SK-N-SH treated with all-trans-retinoic acid at 6 μM for 48 hours (cell line): ENCODE measurements at regions not wholly inside any gene's neighbourhood (a gene's known extent, or its start where the extent isn't known, plus 50 kb on each side); places are given as distances from the start of the nearest gene placed in this dataset.

Source experiments
- ATAC-seq: fragments of 200-7000 bp; cut with Tn5 transposase; 3 replicates; pipeline ENCODE4 v1.9.1; 2020; ENCODE audit warnings: mild to moderate bottlenecking, moderate library complexity
- ARNTL ChIP-seq: fragments of 450-650 bp; formaldehyde crosslinking; IDR thresholded peaks from 2 replicates; pipeline ENCODE4 v1.5.0; 2020; ENCODE audit warnings: low read depth, mild to moderate bottlenecking, moderate library complexity, borderline replicate concordance
- BACH2 ChIP-seq: fragments of 250-450 bp; sonication (Bioruptor Pico); IDR thresholded peaks from 2 replicates; pipeline ENCODE4 v1.9.0; 2021; ENCODE audit warnings: mild to moderate bottlenecking, borderline replicate concordance
- CSDC2 ChIP-seq: fragments of 250-450 bp; sonication (Bioruptor Pico); IDR thresholded peaks from 2 replicates; pipeline ENCODE4 v1.5.0; 2020; ENCODE audit warnings: mild to moderate bottlenecking, moderate library complexity
- ISL1 ChIP-seq: fragments of 250-450 bp; sonication (Bioruptor Pico); IDR thresholded peaks from 2 replicates; pipeline ENCODE4 v2.1.2; 2022; ENCODE audit warnings: mild to moderate bottlenecking, moderate library complexity
- OSR1 ChIP-seq: fragments of 250-450 bp; sonication (Bioruptor Pico); IDR thresholded peaks from 2 replicates; pipeline ENCODE4 v1.8.0; 2022; ENCODE audit warnings: moderate library complexity, mild to moderate bottlenecking, inconsistent platforms
- PATZ1 ChIP-seq: fragments of 250-450 bp; sonication (Bioruptor Pico); IDR thresholded peaks from 2 replicates; pipeline ENCODE4 v1.8.0; 2020; ENCODE audit warnings: mild to moderate bottlenecking, moderate library complexity, borderline replicate concordance
- POU6F1 ChIP-seq: fragments of 250-450 bp; sonication (Bioruptor Pico); IDR thresholded peaks from 2 replicates; pipeline ENCODE4 v1.8.0; 2021; ENCODE audit warnings: low read depth, mild to moderate bottlenecking, moderate library complexity, borderline replicate concordance
- RARB ChIP-seq: fragments of 250-450 bp; sonication (Bioruptor Pico); IDR thresholded peaks from 2 replicates; pipeline ENCODE4 v1.8.0; 2021; ENCODE audit warnings: mild to moderate bottlenecking, moderate library complexity
- SNAI2 ChIP-seq: fragments of 250-450 bp; sonication (Bioruptor Pico); IDR thresholded peaks from 2 replicates; pipeline ENCODE4 v1.5.0; 2020; ENCODE audit warnings: mild to moderate bottlenecking, moderate library complexity
- TCF4 ChIP-seq: fragments of 250-450 bp; sonication (Bioruptor Pico); IDR thresholded peaks from 2 replicates; pipeline ENCODE4 v1.8.0; 2021; ENCODE audit warnings: mild to moderate bottlenecking, moderate library complexity, borderline replicate concordance
- TOX ChIP-seq: fragments of 250-450 bp; sonication (Bioruptor Pico); IDR thresholded peaks from 2 replicates; pipeline ENCODE4 v1.8.0; 2021; ENCODE audit warnings: mild to moderate bottlenecking, moderate library complexity, borderline replicate concordance
- TSHZ2 ChIP-seq: fragments of 250-450 bp; sonication (Bioruptor Pico); IDR thresholded peaks from 2 replicates; pipeline ENCODE4 v1.5.0; 2020; ENCODE audit warnings: mild to moderate bottlenecking, moderate library complexity
- ZC3H10 ChIP-seq: fragments of 250-450 bp; sonication (Bioruptor Pico); IDR thresholded peaks from 2 replicates; pipeline ENCODE4 v1.5.1; 2021; ENCODE audit warnings: mild to moderate bottlenecking, moderate library complexity
- ZFP3 ChIP-seq: fragments of 250-450 bp; sonication (Bioruptor Pico); IDR thresholded peaks from 2 replicates; pipeline ENCODE4 v1.5.0; 2020; ENCODE audit warnings: mild to moderate bottlenecking, moderate library complexity
- ZFP30 ChIP-seq: fragments of 450-650 bp; formaldehyde crosslinking; IDR thresholded peaks from 2 replicates; pipeline ENCODE4 v1.5.0; 2022; ENCODE audit warnings: mild to moderate bottlenecking, moderate library complexity
- ZNF8 ChIP-seq: fragments of 450-650 bp; formaldehyde crosslinking; IDR thresholded peaks from 2 replicates; pipeline ENCODE4 v1.5.0; 2020; ENCODE audit warnings: mild to moderate bottlenecking, moderate library complexity
- TF ChIP-seq, protein P1 (sequence below): fragments of 250-450 bp; sonication (Bioruptor Pico); IDR thresholded peaks from 2 replicates; pipeline ENCODE4 v1.5.1; 2021; ENCODE audit warnings: mild to moderate bottlenecking, moderate library complexity

DNA sequence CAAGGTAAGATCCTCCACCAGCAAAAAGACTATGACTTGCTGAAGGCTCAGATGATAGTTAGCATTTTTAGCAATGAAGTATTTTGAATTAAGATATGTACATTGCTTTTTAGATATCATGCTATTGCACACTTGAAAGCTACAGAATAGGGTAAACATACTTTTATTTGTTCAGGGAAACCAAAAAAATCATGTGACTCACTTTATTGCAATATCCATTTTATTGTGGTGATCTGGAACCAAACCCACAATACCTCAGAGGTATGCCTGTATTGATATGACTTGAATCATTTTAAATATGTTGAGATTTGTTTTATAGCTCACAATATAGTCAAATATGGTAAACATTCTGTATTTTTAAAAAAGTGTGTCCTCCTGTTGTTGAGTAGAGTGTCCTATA is 96.1 kb downstream of the DIO3 start:
- ATAC-seq: no peak

GRCh38 chr14:101665478-101666078 is 95.9 kb upstream of the PPP2R5C start:
- ATAC-seq: peak; percentile 81
- TF ChIP-seq ZFP30 (CRISPR knock-in tag) (no peak), BACH2 (no peak), TCF4 (CRISPR knock-in tag) (no peak), ISL1 (CRISPR knock-in tag) (no peak), OSR1 (CRISPR knock-in tag) (no peak), TOX (CRISPR knock-in tag) (no peak), ARNTL (CRISPR knock-in tag) (no peak), RARB (CRISPR knock-in tag) (no peak), ZC3H10 (CRISPR knock-in tag) (no peak), TSHZ2 (CRISPR knock-in tag) (no peak)
- TF ChIP-seq, protein P1, sequence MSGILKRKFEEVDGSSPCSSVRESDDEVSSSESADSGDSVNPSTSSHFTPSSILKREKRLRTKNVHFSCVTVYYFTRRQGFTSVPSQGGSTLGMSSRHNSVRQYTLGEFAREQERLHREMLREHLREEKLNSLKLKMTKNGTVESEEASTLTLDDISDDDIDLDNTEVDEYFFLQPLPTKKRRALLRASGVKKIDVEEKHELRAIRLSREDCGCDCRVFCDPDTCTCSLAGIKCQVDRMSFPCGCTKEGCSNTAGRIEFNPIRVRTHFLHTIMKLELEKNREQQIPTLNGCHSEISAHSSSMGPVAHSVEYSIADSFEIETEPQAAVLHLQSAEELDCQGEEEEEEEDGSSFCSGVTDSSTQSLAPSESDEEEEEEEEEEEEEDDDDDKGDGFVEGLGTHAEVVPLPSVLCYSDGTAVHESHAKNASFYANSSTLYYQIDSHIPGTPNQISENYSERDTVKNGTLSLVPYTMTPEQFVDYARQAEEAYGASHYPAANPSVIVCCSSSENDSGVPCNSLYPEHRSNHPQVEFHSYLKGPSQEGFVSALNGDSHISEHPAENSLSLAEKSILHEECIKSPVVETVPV (CRISPR knock-in tag): no peak

More for the DNA sequence above, 96.1 kb downstream of the DIO3 start:
- TF ChIP-seq OSR1 (CRISPR knock-in tag) (no peak), CSDC2 (CRISPR knock-in tag) (no peak), PATZ1 (CRISPR knock-in tag) (no peak), ZNF8 (CRISPR knock-in tag) (no peak), TSHZ2 (CRISPR knock-in tag) (no peak), ISL1 (CRISPR knock-in tag) (no peak), TCF4 (CRISPR knock-in tag) (no peak), SNAI2 (CRISPR knock-in tag) (no peak), BACH2 (no peak), POU6F1 (no peak), ARNTL (CRISPR knock-in tag) (no peak), ZFP3 (CRISPR knock-in tag) (no peak)
- TF ChIP-seq, protein P1 (CRISPR knock-in tag): no peak
- TF ChIP-seq, all 23 proteins: peak for 0
